ENCODE measurements at regions not wholly inside any gene's neighbourhood (a gene's known extent, or its start where the extent isn't known, plus 50 kb on each side); places are given as distances from the start of the nearest gene placed in this dataset.
"Not testable (repeated sequence)": the region's sequence is repeated elsewhere in the genome, so short reads cannot be mapped to it uniquely, and the experiment has no call there.

GRCh38 chr14:35947983-35948382 is 121.8 kb downstream of the BRMS1L start:
- TF ChIP-seq ZNF274 (IDR thresholded peaks at IDR 0.05; ENCODE audit: low read depth, low read length); YY1 (IDR thresholded peaks at IDR 0.05; ENCODE audit: insufficient read depth, insufficient read length): not testable (repeated sequence)
